HEK293 (cell line): ENCODE measurements at regions not wholly inside any gene's neighbourhood (a gene's known extent, or its start where the extent isn't known, plus 50 kb on each side); places are given as distances from the start of the nearest gene placed in this dataset.

Experiments
- CTCF ChIA-PET: fragments of 350-600 bp; formaldehyde crosslinking; extraction: SDS; loops from one replicate; lab custom pipeline; 2021; ENCODE audit warnings: antibody characterized with exemption; lab: Yijun Ruan, JAX
- POLR2A ChIA-PET: fragments of 300-600 bp; formaldehyde crosslinking; extraction: SDS; loops from one replicate; lab custom pipeline; 2020; ENCODE audit warnings: antibody characterized with exemption, inconsistent platforms; lab: Yijun Ruan, JAX
- H3K27ac ChIP-seq: fragments of 200-500 bp; sonication (Bioruptor generic); 2 replicates; pipeline ENCODE4 v1.5.1; 2014; ENCODE audit warnings: low read depth, low read length, control low read depth, inconsistent platforms; ENCODE audit errors: extremely low read depth
- H3K36me3 ChIP-seq, 2 experiments: fragments of 200-500 bp in 1 of 2; sonication (Bioruptor generic) in 1 of 2; 1 replicate in 1 of 2; 2 replicates in 1 of 2; pipeline ENCODE4 v1.5.1; 2014 to 2017; ENCODE audit warnings: inconsistent platforms in 2 of 2, low read length in 2 of 2; ENCODE audit not compliant: control insufficient read depth in 2 of 2, insufficient read depth in 1 of 2
- H3K4me1 ChIP-seq: fragments of 200-500 bp; sonication (Bioruptor generic); 2 replicates; pipeline ENCODE4 v1.5.1; 2014; ENCODE audit warnings: mild to moderate bottlenecking, low read length, inconsistent platforms; ENCODE audit not compliant: control insufficient read depth, insufficient read depth
- H3K4me3 ChIP-seq: 2 replicates; pipeline ENCODE4 v1.5.1; 2011; ENCODE audit warnings: low read depth, mild to moderate bottlenecking, control low read depth, low read length, moderate library complexity
- H3K9me3 ChIP-seq: fragments of 200-500 bp; sonication (Bioruptor generic); 2 replicates; pipeline ENCODE4 v1.5.1; 2014; ENCODE audit warnings: low read depth, low read length, inconsistent platforms; ENCODE audit not compliant: control insufficient read depth, insufficient read depth
- GLIS2 ChIP-seq: fragments of 450-650 bp; formaldehyde crosslinking; IDR thresholded peaks from 2 replicates; pipeline ENCODE4 v1.5.1; 2016; ENCODE audit warnings: missing biosample characterization, missing genetic modification characterization
- HOXA7 ChIP-seq: sonication (generic); formaldehyde crosslinking; IDR thresholded peaks from 2 replicates; pipeline ENCODE4 v1.8.1; 2022; ENCODE audit warnings: missing genetic modification reagents, borderline replicate concordance
- TCF7L2 ChIP-seq: IDR thresholded peaks from 2 replicates; pipeline ENCODE4 v1.6.1; 2011; ENCODE audit warnings: low read depth, mild to moderate bottlenecking, inconsistent platforms, low read length, moderate library complexity, borderline replicate concordance
- ZBTB21 ChIP-seq: fragments of 450-650 bp; formaldehyde crosslinking; IDR thresholded peaks from 2 replicates; pipeline ENCODE4 v1.5.1; 2017; ENCODE audit warnings: missing biosample characterization, missing genetic modification characterization
- ZNF140 ChIP-seq: fragments of 450-650 bp; formaldehyde crosslinking; IDR thresholded peaks from 2 replicates; pipeline ENCODE4 v1.5.1; 2016; ENCODE audit warnings: missing biosample characterization, missing genetic modification characterization
- ZNF146 ChIP-seq: fragments of 450-650 bp; formaldehyde crosslinking; IDR thresholded peaks from 2 replicates; pipeline ENCODE4 v1.5.1; 2016; ENCODE audit warnings: missing biosample characterization, missing genetic modification characterization
- ZNF341 ChIP-seq: fragments of 450-650 bp; formaldehyde crosslinking; IDR thresholded peaks from 2 replicates; pipeline ENCODE4; 2016; ENCODE audit warnings: low read depth, missing biosample characterization, missing genetic modification characterization
- ZNF624 ChIP-seq: fragments of 450-650 bp; formaldehyde crosslinking; IDR thresholded peaks from 2 replicates; pipeline ENCODE4 v1.5.1; 2017; ENCODE audit warnings: missing biosample characterization, missing genetic modification characterization
- ZNF776 ChIP-seq: fragments of 450-650 bp; formaldehyde crosslinking; IDR thresholded peaks from 2 replicates; pipeline ENCODE4 v1.5.0; 2017; ENCODE audit warnings: missing biosample characterization, missing genetic modification characterization, borderline replicate concordance
- ZNF785 ChIP-seq: fragments of 450-650 bp; formaldehyde crosslinking; IDR thresholded peaks from 2 replicates; pipeline ENCODE4 v1.5.1; 2016; ENCODE audit warnings: missing biosample characterization, missing genetic modification characterization
- TF ChIP-seq, protein P1 (sequence below): fragments of 450-650 bp; formaldehyde crosslinking; IDR thresholded peaks from 2 replicates; pipeline ENCODE4 v1.5.1; 2016; ENCODE audit warnings: missing biosample characterization, missing genetic modification characterization, borderline replicate concordance
- TF ChIP-seq, protein P2 (sequence below): fragments of 450-650 bp; formaldehyde crosslinking; IDR thresholded peaks from 2 replicates; pipeline ENCODE4 v1.5.1; 2016; ENCODE audit warnings: missing biosample characterization, missing genetic modification characterization
- TF ChIP-seq, protein P3 (sequence below): fragments of 450-650 bp; formaldehyde crosslinking; IDR thresholded peaks from 2 replicates; pipeline ENCODE4 v1.5.1; 2016; ENCODE audit warnings: missing biosample characterization, missing genetic modification characterization
- TF ChIP-seq, protein P4 (sequence below): fragments of 450-650 bp; formaldehyde crosslinking; IDR thresholded peaks from 2 replicates; pipeline ENCODE4 v1.5.1; 2016; ENCODE audit warnings: missing biosample characterization, missing genetic modification characterization
- TF ChIP-seq, protein P5 (sequence below): fragments of 450-650 bp; formaldehyde crosslinking; IDR thresholded peaks from 2 replicates; pipeline ENCODE4 v1.5.1; 2016; ENCODE audit warnings: missing biosample characterization, missing genetic modification characterization
- TF ChIP-seq, protein P6 (sequence below): fragments of 450-650 bp; formaldehyde crosslinking; IDR thresholded peaks from 2 replicates; pipeline ENCODE4 v1.5.1; 2016; ENCODE audit warnings: missing biosample characterization, missing genetic modification characterization

DNA sequence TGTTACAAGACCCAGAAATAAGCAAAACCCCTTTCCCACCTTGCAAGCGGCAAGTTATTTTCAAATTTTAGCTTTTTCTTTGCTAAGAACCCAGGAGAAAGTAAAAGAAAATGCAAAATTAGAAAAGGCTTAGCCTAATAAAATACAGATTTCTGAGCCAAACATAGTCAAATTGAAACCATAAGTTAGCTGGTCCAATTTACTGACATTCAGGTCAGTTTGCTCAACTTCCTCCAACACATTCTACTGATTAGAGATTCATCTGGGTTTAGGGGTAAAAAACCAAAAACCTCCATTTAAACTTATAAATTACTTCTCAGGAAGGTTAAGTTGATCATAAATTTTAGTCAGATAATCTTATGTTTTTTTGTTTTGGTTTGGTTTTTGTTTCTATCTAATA is 701.8 kb upstream of the CXADR start:
- no peaks in the 10 kb centered on the region for H3K4me1 ChIP-seq
- no peaks in the 10 kb centered on the region for H3K36me3 ChIP-seq
- H3K9me3 ChIP-seq, result no peaks in the 10 kb centered on the region; the same call in none of the 2 replicates
- CTCF ChIA-PET, result interaction anchor here (0.6 kb wide), 1 partner anchor 197 kb away, joined by 3 read pairs; no protein-coding TSS in a partner anchor
- TF ChIP-seq ZNF624 (no peak), ZNF140 (tag by site-specific recombination) (no peak), HOXA7 (CRISPR knock-in tag) (no peak), ZNF776 (tag by site-specific recombination) (no peak), ZNF341 (tag by site-specific recombination) (no peak), TCF7L2 (no peak), ZNF785 (tag by site-specific recombination) (no peak), ZBTB21 (tag by site-specific recombination) (no peak), GLIS2 (tag by site-specific recombination) (no peak), ZNF146 (tag by site-specific recombination) (no peak)
- TF ChIP-seq, protein P1, sequence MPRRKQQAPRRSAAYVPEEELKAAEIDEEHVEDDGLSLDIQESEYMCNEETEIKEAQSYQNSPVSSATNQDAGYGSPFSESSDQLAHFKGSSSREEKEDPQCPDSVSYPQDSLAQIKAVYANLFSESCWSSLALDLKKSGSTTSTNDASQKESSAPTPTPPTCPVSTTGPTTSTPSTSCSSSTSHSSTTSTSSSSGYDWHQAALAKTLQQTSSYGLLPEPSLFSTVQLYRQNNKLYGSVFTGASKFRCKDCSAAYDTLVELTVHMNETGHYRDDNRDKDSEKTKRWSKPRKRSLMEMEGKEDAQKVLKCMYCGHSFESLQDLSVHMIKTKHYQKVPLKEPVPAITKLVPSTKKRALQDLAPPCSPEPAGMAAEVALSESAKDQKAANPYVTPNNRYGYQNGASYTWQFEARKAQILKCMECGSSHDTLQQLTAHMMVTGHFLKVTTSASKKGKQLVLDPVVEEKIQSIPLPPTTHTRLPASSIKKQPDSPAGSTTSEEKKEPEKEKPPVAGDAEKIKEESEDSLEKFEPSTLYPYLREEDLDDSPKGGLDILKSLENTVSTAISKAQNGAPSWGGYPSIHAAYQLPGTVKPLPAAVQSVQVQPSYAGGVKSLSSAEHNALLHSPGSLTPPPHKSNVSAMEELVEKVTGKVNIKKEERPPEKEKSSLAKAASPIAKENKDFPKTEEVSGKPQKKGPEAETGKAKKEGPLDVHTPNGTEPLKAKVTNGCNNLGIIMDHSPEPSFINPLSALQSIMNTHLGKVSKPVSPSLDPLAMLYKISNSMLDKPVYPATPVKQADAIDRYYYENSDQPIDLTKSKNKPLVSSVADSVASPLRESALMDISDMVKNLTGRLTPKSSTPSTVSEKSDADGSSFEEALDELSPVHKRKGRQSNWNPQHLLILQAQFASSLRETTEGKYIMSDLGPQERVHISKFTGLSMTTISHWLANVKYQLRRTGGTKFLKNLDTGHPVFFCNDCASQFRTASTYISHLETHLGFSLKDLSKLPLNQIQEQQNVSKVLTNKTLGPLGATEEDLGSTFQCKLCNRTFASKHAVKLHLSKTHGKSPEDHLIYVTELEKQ (tag by site-specific recombination), result no peak
- TF ChIP-seq, protein P2, sequence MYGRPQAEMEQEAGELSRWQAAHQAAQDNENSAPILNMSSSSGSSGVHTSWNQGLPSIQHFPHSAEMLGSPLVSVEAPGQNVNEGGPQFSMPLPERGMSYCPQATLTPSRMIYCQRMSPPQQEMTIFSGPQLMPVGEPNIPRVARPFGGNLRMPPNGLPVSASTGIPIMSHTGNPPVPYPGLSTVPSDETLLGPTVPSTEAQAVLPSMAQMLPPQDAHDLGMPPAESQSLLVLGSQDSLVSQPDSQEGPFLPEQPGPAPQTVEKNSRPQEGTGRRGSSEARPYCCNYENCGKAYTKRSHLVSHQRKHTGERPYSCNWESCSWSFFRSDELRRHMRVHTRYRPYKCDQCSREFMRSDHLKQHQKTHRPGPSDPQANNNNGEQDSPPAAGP (tag by site-specific recombination), result no peak
- TF ChIP-seq, protein P3, sequence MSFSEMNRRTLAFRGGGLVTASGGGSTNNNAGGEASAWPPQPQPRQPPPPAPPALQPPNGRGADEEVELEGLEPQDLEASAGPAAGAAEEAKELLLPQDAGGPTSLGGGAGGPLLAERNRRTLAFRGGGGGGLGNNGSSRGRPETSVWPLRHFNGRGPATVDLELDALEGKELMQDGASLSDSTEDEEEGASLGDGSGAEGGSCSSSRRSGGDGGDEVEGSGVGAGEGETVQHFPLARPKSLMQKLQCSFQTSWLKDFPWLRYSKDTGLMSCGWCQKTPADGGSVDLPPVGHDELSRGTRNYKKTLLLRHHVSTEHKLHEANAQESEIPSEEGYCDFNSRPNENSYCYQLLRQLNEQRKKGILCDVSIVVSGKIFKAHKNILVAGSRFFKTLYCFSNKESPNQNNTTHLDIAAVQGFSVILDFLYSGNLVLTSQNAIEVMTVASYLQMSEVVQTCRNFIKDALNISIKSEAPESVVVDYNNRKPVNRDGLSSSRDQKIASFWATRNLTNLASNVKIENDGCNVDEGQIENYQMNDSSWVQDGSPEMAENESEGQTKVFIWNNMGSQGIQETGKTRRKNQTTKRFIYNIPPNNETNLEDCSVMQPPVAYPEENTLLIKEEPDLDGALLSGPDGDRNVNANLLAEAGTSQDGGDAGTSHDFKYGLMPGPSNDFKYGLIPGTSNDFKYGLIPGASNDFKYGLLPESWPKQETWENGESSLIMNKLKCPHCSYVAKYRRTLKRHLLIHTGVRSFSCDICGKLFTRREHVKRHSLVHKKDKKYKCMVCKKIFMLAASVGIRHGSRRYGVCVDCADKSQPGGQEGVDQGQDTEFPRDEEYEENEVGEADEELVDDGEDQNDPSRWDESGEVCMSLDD (tag by site-specific recombination), result no peak
- TF ChIP-seq, protein P4, sequence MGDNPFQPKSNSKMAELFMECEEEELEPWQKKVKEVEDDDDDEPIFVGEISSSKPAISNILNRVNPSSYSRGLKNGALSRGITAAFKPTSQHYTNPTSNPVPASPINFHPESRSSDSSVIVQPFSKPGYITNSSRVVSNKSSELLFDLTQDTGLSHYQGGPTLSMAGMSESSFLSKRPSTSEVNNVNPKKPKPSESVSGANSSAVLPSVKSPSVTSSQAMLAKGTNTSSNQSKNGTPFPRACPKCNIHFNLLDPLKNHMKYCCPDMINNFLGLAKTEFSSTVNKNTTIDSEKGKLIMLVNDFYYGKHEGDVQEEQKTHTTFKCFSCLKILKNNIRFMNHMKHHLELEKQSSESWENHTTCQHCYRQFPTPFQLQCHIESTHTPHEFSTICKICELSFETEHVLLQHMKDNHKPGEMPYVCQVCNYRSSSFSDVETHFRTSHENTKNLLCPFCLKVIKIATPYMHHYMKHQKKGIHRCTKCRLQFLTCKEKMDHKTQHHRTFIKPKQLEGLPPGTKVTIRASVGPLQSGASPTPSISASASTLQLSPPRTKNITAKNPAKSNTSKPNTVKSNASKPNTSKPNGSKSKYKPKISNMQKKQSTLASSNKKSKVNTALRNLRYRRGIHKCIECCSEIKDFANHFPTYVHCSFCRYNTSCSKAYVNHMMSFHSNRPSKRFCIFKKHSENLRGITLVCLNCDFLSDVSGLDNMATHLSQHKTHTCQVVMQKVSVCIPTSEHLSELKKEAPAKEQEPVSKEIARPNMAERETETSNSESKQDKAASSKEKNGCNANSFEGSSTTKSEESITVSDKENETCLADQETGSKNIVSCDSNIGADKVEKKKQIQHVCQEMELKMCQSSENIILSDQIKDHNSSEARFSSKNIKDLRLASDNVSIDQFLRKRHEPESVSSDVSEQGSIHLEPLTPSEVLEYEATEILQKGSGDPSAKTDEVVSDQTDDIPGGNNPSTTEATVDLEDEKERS (tag by site-specific recombination), result no peak
- TF ChIP-seq, protein P5, sequence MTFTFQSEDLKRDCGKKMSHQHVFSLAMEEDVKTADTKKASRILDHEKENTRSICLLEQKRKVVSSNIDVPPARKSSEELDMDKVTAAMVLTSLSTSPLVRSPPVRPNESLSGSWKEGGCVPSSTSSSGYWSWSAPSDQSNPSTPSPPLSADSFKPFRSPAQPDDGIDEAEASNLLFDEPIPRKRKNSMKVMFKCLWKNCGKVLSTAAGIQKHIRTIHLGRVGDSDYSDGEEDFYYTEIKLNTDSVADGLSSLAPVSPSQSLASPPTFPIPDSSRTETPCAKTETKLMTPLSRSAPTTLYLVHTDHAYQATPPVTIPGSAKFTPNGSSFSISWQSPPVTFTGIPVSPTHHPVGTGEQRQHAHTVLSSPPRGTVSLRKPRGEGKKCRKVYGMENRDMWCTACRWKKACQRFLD (tag by site-specific recombination), result no peak
- TF ChIP-seq, protein P6, sequence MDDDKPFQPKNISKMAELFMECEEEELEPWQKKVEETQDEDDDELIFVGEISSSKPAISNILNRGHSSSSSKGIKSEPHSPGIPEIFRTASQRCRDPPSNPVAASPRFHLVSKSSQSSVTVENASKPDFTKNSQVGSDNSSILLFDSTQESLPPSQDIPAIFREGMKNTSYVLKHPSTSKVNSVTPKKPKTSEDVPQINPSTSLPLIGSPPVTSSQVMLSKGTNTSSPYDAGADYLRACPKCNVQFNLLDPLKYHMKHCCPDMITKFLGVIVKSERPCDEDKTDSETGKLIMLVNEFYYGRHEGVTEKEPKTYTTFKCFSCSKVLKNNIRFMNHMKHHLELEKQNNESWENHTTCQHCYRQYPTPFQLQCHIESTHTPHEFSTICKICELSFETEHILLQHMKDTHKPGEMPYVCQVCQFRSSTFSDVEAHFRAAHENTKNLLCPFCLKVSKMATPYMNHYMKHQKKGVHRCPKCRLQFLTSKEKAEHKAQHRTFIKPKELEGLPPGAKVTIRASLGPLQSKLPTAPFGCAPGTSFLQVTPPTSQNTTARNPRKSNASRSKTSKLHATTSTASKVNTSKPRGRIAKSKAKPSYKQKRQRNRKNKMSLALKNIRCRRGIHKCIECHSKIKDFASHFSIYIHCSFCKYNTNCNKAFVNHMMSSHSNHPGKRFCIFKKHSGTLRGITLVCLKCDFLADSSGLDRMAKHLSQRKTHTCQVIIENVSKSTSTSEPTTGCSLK (tag by site-specific recombination), result no peak
- no peak overlapping the region for H3K4me3 ChIP-seq
- H3K27ac ChIP-seq, result no peak overlapping the region
- POLR2A ChIA-PET, result no interaction called here
